PFSK-1 (cell line): ENCODE measurements at regions not wholly inside any gene's neighbourhood (a gene's known extent, or its start where the extent isn't known, plus 50 kb on each side); places are given as distances from the start of the nearest gene placed in this dataset.

Source experiments
- FOXP2 ChIP-seq: optimal IDR thresholded peaks from 2 replicates; pipeline ENCODE3; 2011; ENCODE audit warnings: borderline replicate concordance, control low read depth, inconsistent platforms; ENCODE audit not compliant: insufficient read depth; ENCODE audit errors: extremely low read length, extremely low read depth
- POLR2AphosphoS5 ChIP-seq: IDR thresholded peaks from 2 replicates; pipeline ENCODE4 v1.6.1; 2012; ENCODE audit warnings: low read depth, mild to moderate bottlenecking, control low read depth, low read length, moderate library complexity
- REST ChIP-seq, 2 experiments: IDR thresholded peaks; 2 replicates each; pipeline versions ENCODE4 v1.6.1 to v1.8.0; 2011 to 2012; ENCODE audit warnings: low read depth in 2 of 2, low read length in 2 of 2, control low read depth in 1 of 2, inconsistent platforms in 1 of 2, mild to moderate bottlenecking in 1 of 2, moderate library complexity in 1 of 2; ENCODE audit not compliant: insufficient read depth in 1 of 2
- SIN3A ChIP-seq: IDR thresholded peaks from 2 replicates; pipeline ENCODE4 v1.6.1; 2012; ENCODE audit warnings: mild to moderate bottlenecking, low read length, moderate library complexity, borderline replicate concordance; ENCODE audit not compliant: insufficient read depth
- TAF1 ChIP-seq: IDR thresholded peaks from 2 replicates; pipeline ENCODE4 v1.6.1; 2012; ENCODE audit warnings: low read length, control low read depth, borderline replicate concordance; ENCODE audit not compliant: insufficient read depth

DNA sequence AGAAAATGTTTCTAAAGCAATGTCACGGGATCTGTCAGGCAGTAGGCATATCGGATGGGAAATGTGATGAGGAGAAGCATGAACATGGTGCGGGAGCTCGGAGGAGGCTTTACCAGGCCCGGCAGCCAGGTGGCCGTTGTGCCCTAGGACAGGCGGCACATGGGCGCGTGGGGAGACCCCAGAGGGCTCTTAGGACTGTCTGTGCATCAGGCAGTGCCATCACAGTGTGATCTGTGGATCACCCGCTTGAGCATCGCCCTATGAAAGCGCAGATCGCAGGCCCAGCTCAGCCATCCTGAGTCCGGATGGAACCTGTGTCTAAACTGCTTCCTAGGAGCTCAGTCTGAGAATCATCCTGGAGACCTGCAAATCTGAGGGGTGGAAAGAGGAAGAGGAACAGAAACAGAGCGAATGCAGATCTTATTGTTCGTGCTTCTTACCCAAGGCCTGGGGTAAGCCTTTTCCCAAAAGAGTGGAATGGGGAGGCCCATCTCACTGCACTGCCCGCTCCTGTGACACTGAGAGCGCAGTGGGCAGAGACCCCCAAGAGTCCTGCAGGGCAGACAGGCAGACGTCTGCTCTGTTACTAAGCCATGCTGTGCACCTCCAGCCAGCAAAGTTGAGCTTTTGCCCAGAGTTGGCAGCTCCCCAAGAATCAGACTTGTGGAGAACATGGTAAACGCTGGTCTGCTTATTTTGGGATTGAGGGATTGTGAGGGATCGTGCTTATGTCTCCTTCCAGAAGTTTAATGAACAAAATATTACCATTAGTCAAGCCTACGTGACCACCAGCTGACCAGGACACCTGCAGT, 251.0 kb downstream of the RHOU start:
- TF ChIP-seq TAF1 (no peak), REST (IDR thresholded peaks at IDR 0.05; ENCODE audit: insufficient read depth in 1 of 2, low read depth in 2 of 2, low read length in 2 of 2) (no peak), POLR2AphosphoS5 (no peak), FOXP2 (no peak), SIN3A (no peak)

DNA sequence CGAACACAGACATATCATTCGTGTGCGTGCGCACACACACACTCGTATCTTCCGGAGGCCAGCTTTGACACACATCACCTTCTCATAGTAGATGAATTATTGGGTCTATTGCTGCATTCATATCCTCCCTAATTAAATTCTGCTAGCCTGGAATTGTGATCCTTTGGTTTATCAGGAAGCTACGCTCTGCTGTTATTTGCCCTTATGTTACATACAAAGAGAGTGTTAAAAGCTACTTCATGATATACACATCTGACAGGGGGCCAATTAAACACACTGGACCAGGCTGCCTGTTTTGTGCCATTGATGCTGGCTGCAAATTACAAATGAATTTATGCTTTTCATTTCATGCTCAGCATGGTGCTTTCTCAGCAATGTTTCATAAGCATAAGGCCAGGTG, 252.0 kb downstream of the RHOU start:
- TF ChIP-seq REST (IDR thresholded peaks at IDR 0.05; ENCODE audit: insufficient read depth in 1 of 2, low read depth in 2 of 2, low read length in 2 of 2) (no peak), POLR2AphosphoS5 (no peak)

DNA sequence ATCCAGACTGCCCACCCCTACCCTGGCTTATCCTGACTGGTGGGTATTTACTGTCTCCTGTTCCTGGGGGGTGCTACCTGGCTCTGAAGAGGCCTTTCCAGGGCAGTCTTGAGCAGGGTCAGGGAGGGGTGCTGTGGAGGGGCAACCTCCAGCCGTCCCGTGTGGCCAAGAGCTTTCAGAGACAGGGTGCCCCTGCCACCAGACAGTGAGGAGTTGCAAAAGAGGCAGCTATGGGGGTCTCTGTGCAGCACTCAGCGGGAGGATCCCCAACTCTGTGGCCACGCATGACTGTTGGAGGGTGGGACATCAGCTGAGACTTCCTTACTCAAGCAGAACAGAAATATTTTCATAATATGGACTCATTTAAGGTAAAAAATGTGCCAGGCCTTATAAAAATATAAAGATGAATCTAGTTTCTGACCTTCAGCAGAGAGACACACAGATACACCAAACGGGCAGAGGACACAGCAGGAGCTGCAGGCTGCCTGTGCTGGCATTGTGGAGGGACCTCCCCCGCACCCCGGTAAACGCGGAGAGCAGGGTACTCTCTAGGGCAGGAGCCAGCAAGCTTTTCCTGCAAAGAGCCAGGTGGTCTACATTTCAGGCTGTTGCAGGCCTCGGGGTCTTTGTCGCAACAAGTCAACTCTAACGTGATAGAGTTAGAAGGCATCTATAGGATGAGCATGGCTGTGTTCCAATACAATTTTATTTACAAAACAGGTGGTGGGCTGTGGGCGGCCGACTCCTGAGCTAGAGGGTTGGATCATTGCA, 252.6 kb downstream of the RHOU start:
- TF ChIP-seq TAF1 (no peak), REST (IDR thresholded peaks at IDR 0.05; ENCODE audit: insufficient read depth in 1 of 2, low read depth in 2 of 2, low read length in 2 of 2) (no peak), SIN3A (no peak), POLR2AphosphoS5 (no peak), FOXP2 (no peak)

DNA sequence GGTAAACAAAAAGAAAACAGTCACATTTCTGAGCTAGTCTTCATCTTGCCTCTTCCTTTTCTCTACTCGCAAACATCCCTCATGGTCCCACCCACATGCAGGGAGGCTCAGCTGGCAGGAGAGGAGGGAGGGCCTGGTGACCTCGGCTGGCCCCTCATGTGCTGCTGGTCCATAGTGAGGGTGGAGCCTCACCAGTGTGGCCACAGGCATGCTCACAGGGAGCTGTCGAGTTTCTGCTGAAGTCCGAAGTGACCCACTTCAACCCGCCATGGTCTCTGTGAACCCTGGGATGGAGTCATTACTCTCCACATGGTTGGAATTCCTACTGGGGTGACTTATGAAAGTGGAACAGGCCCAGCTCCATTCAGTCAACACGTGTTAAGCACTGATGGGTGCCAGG, 253.4 kb downstream of the RHOU start:
- TF ChIP-seq SIN3A (no peak), TAF1 (no peak), REST (IDR thresholded peaks at IDR 0.05; ENCODE audit: insufficient read depth in 1 of 2, low read depth in 2 of 2, low read length in 2 of 2) (no peak), FOXP2 (no peak), POLR2AphosphoS5 (no peak)
